PC-3 (cell line): ENCODE measurements at regions not wholly inside any gene's neighbourhood (a gene's known extent, or its start where the extent isn't known, plus 50 kb on each side); places are given as distances from the start of the nearest gene placed in this dataset.
A peak's percentile ranks its signal among the peaks of the same experiment; 100 is the strongest.
"Not testable (repeated sequence)": the region's sequence is repeated elsewhere in the genome, so short reads cannot be mapped to it uniquely, and the experiment has no call there.

Experiments used
- ATAC-seq: fragments of 200-7000 bp; cut with Tn5 transposase; 2 replicates; pipeline ENCODE4 v1.9.1; 2020; ENCODE audit warnings: mild to moderate bottlenecking, moderate library complexity
- BruUV-seq: library from RNA; stranded (reverse); fragments of 400-500 nt; replicated peaks from 2 replicates; lab custom pipeline; 2021; lab: Mats Ljungman, UMichigan
- CTCF ChIA-PET: fragments of 300-600 bp; sonication (Branson Sonifier 250); formaldehyde crosslinking; loops from one replicate; lab custom pipeline; 2022; ENCODE audit warnings: antibody characterized with exemption; lab: Charles Lee
- POLR2A ChIA-PET: fragments of 300-600 bp; sonication (Branson Sonifier 250); formaldehyde crosslinking; loops from one replicate; lab custom pipeline; 2022; ENCODE audit warnings: antibody characterized with exemption; ENCODE audit not compliant: unreplicated experiment; lab: Charles Lee
- DNase-seq: peaks from one replicate; pipeline ENCODE4 v3.0.0-alpha.2; 2015
- H2AFZ ChIP-seq: fragments of 300-600 bp; sonication (generic); 2 replicates; pipeline ENCODE4 v1.6.0; 2016; ENCODE audit warnings: antibody characterized with exemption, low read length
- H3F3A ChIP-seq: fragments of 300-600 bp; sonication (generic); one replicate; pipeline ENCODE4 v1.6.0; 2017; ENCODE audit warnings: antibody characterized with exemption, low read length, control low read depth, mild to moderate bottlenecking; ENCODE audit not compliant: unreplicated experiment
- H3K27ac ChIP-seq: fragments of 300-600 bp; sonication (generic); 2 replicates; pipeline ENCODE4 v1.5.1; 2016; ENCODE audit warnings: mild to moderate bottlenecking, low read length
- H3K27me3 ChIP-seq: fragments of 300-600 bp; sonication (generic); 2 replicates; pipeline ENCODE4 v1.6.1; 2016; ENCODE audit warnings: low read length, mixed read lengths
- H3K36me3 ChIP-seq: fragments of 300-600 bp; sonication (generic); 2 replicates; pipeline ENCODE4 v1.6.1; 2016; ENCODE audit warnings: low read depth, mixed run types, low read length, mixed read lengths
- H3K4me1 ChIP-seq: fragments of 300-600 bp; sonication (generic); 2 replicates; pipeline ENCODE4 v1.5.1; 2016; ENCODE audit warnings: low read length; ENCODE audit not compliant: insufficient read depth
- H3K4me2 ChIP-seq: fragments of 300-600 bp; sonication (generic); 2 replicates; pipeline ENCODE4 v1.6.0; 2016; ENCODE audit warnings: low read length
- H3K4me3 ChIP-seq: fragments of 300-600 bp; sonication (generic); 2 replicates; pipeline ENCODE4 v1.5.1; 2016; ENCODE audit warnings: mild to moderate bottlenecking, low read length, mixed read lengths
- H3K79me2 ChIP-seq: fragments of 300-600 bp; sonication (generic); 2 replicates; pipeline ENCODE4 v1.6.1; 2017; ENCODE audit warnings: low read length, mixed read lengths
- H3K9ac ChIP-seq: fragments of 300-600 bp; sonication (generic); 2 replicates; pipeline ENCODE4 v1.6.0; 2016; ENCODE audit warnings: mild to moderate bottlenecking, low read length
- H3K9me2 ChIP-seq: fragments of 300-600 bp; sonication (generic); replicated peaks from 2 replicates; pipeline ENCODE4 v1.6.1; 2016; ENCODE audit warnings: mixed run types, low read length, mixed read lengths
- H3K9me3 ChIP-seq: fragments of 300-600 bp; sonication (generic); 2 replicates; pipeline ENCODE4 v1.6.1; 2016; ENCODE audit warnings: low read length, mixed read lengths
- H4K20me1 ChIP-seq: fragments of 300-600 bp; sonication (generic); 2 replicates; pipeline ENCODE4 v1.6.1; 2016; ENCODE audit warnings: low read length, mixed read lengths
- CTCF ChIP-seq: fragments of 300-600 bp; sonication (generic); conservative IDR thresholded peaks from 2 replicates; pipeline ENCODE4 v1.5.1; 2017; ENCODE audit warnings: antibody characterized with exemption, low read depth, mild to moderate bottlenecking, low read length
- EZH2 ChIP-seq: fragments of 300-600 bp; sonication (generic); IDR thresholded peaks from one replicate; pipeline ENCODE4 v1.6.1; 2017; ENCODE audit warnings: antibody characterized with exemption, mild to moderate bottlenecking, low read length; ENCODE audit not compliant: unreplicated experiment
- EZH2phosphoT487 ChIP-seq: fragments of 300-600 bp; sonication (generic); IDR thresholded peaks from 2 replicates; pipeline ENCODE4 v1.6.1; 2018; ENCODE audit warnings: mild to moderate bottlenecking, antibody characterized with exemption, low read length, borderline replicate concordance
- intact Hi-C: fragments of 100-400 bp; cut with micrococcal nuclease; formaldehyde crosslinking; loops from 2 replicates; pipeline ENCODE4 v1.9.0; 2023

GRCh38 chr21:17270229-17270628, 242.6 kb upstream of the CXADR start:
- no peak for TF ChIP-seq EZH2
- peak; percentile 62 for TF ChIP-seq CTCF
- ATAC-seq (peak; percentile 42; the same call in 1 of the 2 replicates), DNase-seq (peak; percentile 49)
- Histone ChIP-seq H3K4me3 (no peak overlapping the region), H3K4me1 (no peaks in the 10 kb centered on the region), H3K36me3 (no peaks in the 10 kb centered on the region), H3K27ac (no peak overlapping the region), H3K9me2 (no peaks in the 10 kb centered on the region), H3K4me2 (no peak overlapping the region), H3K9ac (no peak overlapping the region), H4K20me1 (no peaks in the 10 kb centered on the region), H2AFZ (no peak overlapping the region), H3K9me3 (no peaks in the 10 kb centered on the region), H3K27me3 (no peaks in the 10 kb centered on the region), H3K79me2 (no peaks in the 10 kb centered on the region), H3F3A (no peaks in the 10 kb centered on the region)
- no TSS peak for BruUV-seq
- intact Hi-C loops: no loop called here
- CTCF ChIA-PET: no interaction called here
- POLR2A ChIA-PET: no interaction called here

GRCh38 chr21:17279663-17280062, 233.2 kb upstream of the CXADR start:
- H3K9me3 ChIP-seq: 0 out of 2 replicates have a peak, but pooled peaks cover 6% of the 10 kb centered on the region
- CTCF ChIA-PET: no interaction called here
- H3K36me3 ChIP-seq: no peaks in the 10 kb centered on the region
- BruUV-seq: no TSS peak
- no peak overlapping the region for H3K4me3 ChIP-seq
- H3K4me2 ChIP-seq: no peak overlapping the region
- DNase-seq (no peak), ATAC-seq (no peak)
- no peaks in the 10 kb centered on the region for H3K79me2 ChIP-seq
- H3K9ac ChIP-seq: no peak overlapping the region
- POLR2A ChIA-PET: no interaction called here
- no peaks in the 10 kb centered on the region for H3K27me3 ChIP-seq
- TF ChIP-seq EZH2 (no peak), EZH2phosphoT487 (no peak), CTCF (no peak)
- H3K4me1 ChIP-seq: no peaks in the 10 kb centered on the region
- no peaks in the 10 kb centered on the region for H4K20me1 ChIP-seq
- H3K9me2 ChIP-seq: no peaks in the 10 kb centered on the region
- no peak overlapping the region for H3K27ac ChIP-seq
- H2AFZ ChIP-seq: no peak overlapping the region
- no peaks in the 10 kb centered on the region for H3F3A ChIP-seq
- intact Hi-C loops: no loop called here

GRCh38 chr21:17293016-17293562, 219.8 kb upstream of the CXADR start:
- ATAC-seq, CTCF ChIA-PET, H3K4me3 ChIP-seq, H3K4me1 ChIP-seq, DNase-seq, BruUV-seq, H3K9me2 ChIP-seq, H3K36me3 ChIP-seq, intact Hi-C loops, H3K4me2 ChIP-seq, H3K9me3 ChIP-seq, H3F3A ChIP-seq, POLR2A ChIA-PET, H3K27ac ChIP-seq, H3K79me2 ChIP-seq, H3K9ac ChIP-seq, H2AFZ ChIP-seq, H3K27me3 ChIP-seq, H4K20me1 ChIP-seq: not testable (repeated sequence)
